ENCODE measurements at regions not wholly inside any gene's neighbourhood (a gene's known extent, or its start where the extent isn't known, plus 50 kb on each side); places are given as distances from the start of the nearest gene placed in this dataset.

GRCh38 chr7:32762925-32763293 lies 128.7 kb downstream of the KBTBD2 start:
- TF ChIP-seq NFIC (IDR thresholded peaks at IDR 0.05), result no peak
- TF ChIP-seq RAD21 (IDR thresholded peaks at IDR 0.05; ENCODE audit: low read depth), result no peak
- no peak for TF ChIP-seq REST (IDR thresholded peaks at IDR 0.05; ENCODE audit: low read depth)
- no peak for TF ChIP-seq MAX (IDR thresholded peaks at IDR 0.05)
- TF ChIP-seq EP300 (IDR thresholded peaks at IDR 0.05; ENCODE audit: borderline replicate concordance), result no peak
- TF ChIP-seq CEBPB (IDR thresholded peaks at IDR 0.05), result no peak
